Liver (tissue), 8 donors: ENCODE measurements at regions not wholly inside any gene's neighbourhood (a gene's known extent, or its start where the extent isn't known, plus 50 kb on each side); places are given as distances from the start of the nearest gene placed in this dataset.

Experiments
- DNase-seq: peaks from one replicate; pipeline ENCODE4 v3.0.0-alpha.2; 2017; ENCODE audit warnings: low spot score
- H3K27ac ChIP-seq, 2 donors: one replicate each; pipeline ENCODE4 v1.7.0; 2013; ENCODE audit warnings: inconsistent platforms in 2 of 2, low read length in 2 of 2, control low read depth in 1 of 2, low read depth in 1 of 2, mild to moderate bottlenecking in 1 of 2
- H3K27me3 ChIP-seq, 4 donors: one replicate each; pipeline versions ENCODE4 v1.6.1 to v1.7.0; 2013; ENCODE audit warnings: low read length in 3 of 4, inconsistent platforms in 1 of 4, mild to moderate bottlenecking in 1 of 4, moderate library complexity in 1 of 4; ENCODE audit not compliant: control insufficient read depth in 4 of 4, insufficient read depth in 4 of 4
- H3K36me3 ChIP-seq, 4 donors: one replicate each; pipeline versions ENCODE4 v1.6.1 to v1.7.0; 2013; ENCODE audit warnings: low read length in 3 of 4, mild to moderate bottlenecking in 3 of 4, low read depth in 1 of 4, moderate library complexity in 1 of 4; ENCODE audit not compliant: control insufficient read depth in 4 of 4, insufficient read depth in 3 of 4
- H3K4me1 ChIP-seq, 4 donors: one replicate each; pipeline versions ENCODE4 v1.6.1 to v1.7.0; 2013; ENCODE audit warnings: low read length in 3 of 4, mild to moderate bottlenecking in 3 of 4, moderate library complexity in 1 of 4; ENCODE audit not compliant: control insufficient read depth in 4 of 4, insufficient read depth in 4 of 4
- H3K4me3 ChIP-seq, 3 donors: one replicate each; pipeline versions ENCODE4 v1.6.1 to v1.7.0; 2013; ENCODE audit warnings: low read length in 3 of 3, control low read depth in 1 of 3, low read depth in 1 of 3, mild to moderate bottlenecking in 1 of 3
- H3K9ac ChIP-seq, 2 donors: one replicate each; pipeline ENCODE4 v1.7.0; 2013; ENCODE audit warnings: low read length in 2 of 2, mild to moderate bottlenecking in 2 of 2, moderate library complexity in 2 of 2, control low read depth in 1 of 2, low read depth in 1 of 2
- H3K9me3 ChIP-seq, 4 donors: one replicate each; pipeline versions ENCODE4 v1.6.1 to v1.7.0; 2013; ENCODE audit warnings: low read length in 3 of 4; ENCODE audit not compliant: control insufficient read depth in 4 of 4
- EGR1 ChIP-seq, 2 donors: IDR thresholded peaks; 2 replicates each; pipeline ENCODE4 v1.6.1; 2016 to 2018; ENCODE audit warnings: antibody characterized with exemption in 2 of 2, low read depth in 2 of 2
- FOXA1 ChIP-seq: IDR thresholded peaks from 2 replicates; pipeline ENCODE4 v1.6.1; 2016; ENCODE audit warnings: antibody characterized with exemption
- FOXA2 ChIP-seq: IDR thresholded peaks from 2 replicates; pipeline ENCODE4 v1.6.1; 2016; ENCODE audit warnings: antibody characterized with exemption
- GABPA ChIP-seq, 2 donors: IDR thresholded peaks in 1 of 2; conservative IDR thresholded peaks in 1 of 2; 2 replicates each; pipeline ENCODE4 v1.6.1; 2016; ENCODE audit warnings: antibody characterized with exemption in 2 of 2, mild to moderate bottlenecking in 1 of 2, moderate library complexity in 1 of 2
- HNF4A ChIP-seq, 2 donors: conservative IDR thresholded peaks; 2 replicates each; pipeline ENCODE4 v1.6.1; 2016; ENCODE audit warnings: antibody characterized with exemption in 2 of 2, mild to moderate bottlenecking in 2 of 2
- HNF4G ChIP-seq: IDR thresholded peaks from 2 replicates; pipeline ENCODE4 v1.6.1; 2016; ENCODE audit warnings: antibody characterized with exemption
- JUND ChIP-seq, 2 donors: IDR thresholded peaks; 2 replicates each; pipeline ENCODE4 v1.6.1; 2016; ENCODE audit warnings: antibody characterized with exemption in 2 of 2
- NR2F2 ChIP-seq: IDR thresholded peaks from 2 replicates; pipeline ENCODE4 v1.6.1; 2016; ENCODE audit warnings: antibody characterized with exemption
- RAD21 ChIP-seq, 2 donors: IDR thresholded peaks; 2 replicates each; pipeline ENCODE4 v1.6.1; 2016; ENCODE audit warnings: antibody characterized with exemption in 2 of 2, mild to moderate bottlenecking in 2 of 2
- RXRA ChIP-seq, 2 donors: IDR thresholded peaks; 2 replicates each; pipeline ENCODE4 v1.6.1; 2017 to 2018; ENCODE audit warnings: antibody characterized with exemption in 2 of 2, mild to moderate bottlenecking in 1 of 2
- SP1 ChIP-seq: IDR thresholded peaks from 2 replicates; pipeline ENCODE4 v1.6.1; 2018; ENCODE audit warnings: antibody characterized with exemption, mild to moderate bottlenecking
- TAF1 ChIP-seq: conservative IDR thresholded peaks from 2 replicates; pipeline ENCODE4 v1.6.1; 2016; ENCODE audit warnings: antibody characterized with exemption, mild to moderate bottlenecking
- YY1 ChIP-seq: IDR thresholded peaks from 2 replicates; pipeline ENCODE4 v1.6.1; 2016; ENCODE audit warnings: antibody characterized with exemption, mild to moderate bottlenecking
- WGBS: extraction: QIAGEN DNeasy Blood & Tissue Kit; methylation state at CpG from one replicate; pipeline ENCODE4 v1.1.7; 2013; 5-methylcytosine and 5-hydroxymethylcytosine counted together
- TF ChIP-seq, protein P1 (sequence below): IDR thresholded peaks from 2 replicates; pipeline ENCODE4 v1.6.1; 2016; ENCODE audit warnings: antibody characterized with exemption, mild to moderate bottlenecking
- TF ChIP-seq, protein P2 (sequence below): fragments of 150-350 bp; IDR thresholded peaks from 2 replicates; pipeline ENCODE4 v1.5.1; 2017; ENCODE audit warnings: improper control_type of control experiment, low read depth, low read length; ENCODE audit not compliant: missing input control
- TF ChIP-seq, protein P3 (sequence below): IDR thresholded peaks from 2 replicates; pipeline ENCODE4 v1.6.1; 2016; ENCODE audit warnings: antibody characterized with exemption
- TF ChIP-seq, protein P4 (sequence below): IDR thresholded peaks from 2 replicates; pipeline ENCODE4 v1.6.1; 2016; ENCODE audit warnings: antibody characterized with exemption
- TF ChIP-seq, protein P5 (sequence below): IDR thresholded peaks from 2 replicates; pipeline ENCODE4 v1.6.1; 2016; ENCODE audit warnings: antibody characterized with exemption
- donor health status: healthy.
- donor health status: healthy.
- donor health status: healthy.
- donor health status: healthy.
- donor health status: healthy.

DNA sequence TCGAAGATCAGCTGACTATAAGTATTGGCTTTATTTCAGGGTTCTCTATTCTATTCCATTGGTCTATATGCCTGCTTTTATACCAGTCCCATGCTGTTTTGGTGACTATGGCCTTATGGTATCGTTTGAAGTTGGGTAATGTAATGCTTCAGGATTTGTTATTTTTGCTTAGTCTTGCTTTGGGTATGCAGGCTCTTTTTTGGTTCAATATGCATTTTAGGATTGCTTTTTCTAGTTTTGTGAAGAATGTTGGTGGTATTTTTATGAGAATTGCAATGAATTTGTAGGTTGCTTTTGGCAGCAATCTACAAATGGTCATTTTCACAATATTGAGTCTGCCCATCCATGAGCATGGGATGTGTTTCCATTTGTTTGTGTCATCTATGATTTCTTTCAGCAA is 951.9 kb upstream of the SLITRK1 start:
- Histone ChIP-seq H3K4me1 (no peaks in the 10 kb centered on the region), H3K9me3 (peaks cover 0 to 2% (median 0%) of the 10 kb centered on the region in 4 donors), H3K36me3 (no peaks in the 10 kb centered on the region), H3K4me3 (no peak overlapping the region), H3K27me3 (no peaks in the 10 kb centered on the region), H3K9ac (no peak overlapping the region), H3K27ac (no peak overlapping the region)
- no peak for DNase-seq
- WGBS: 66% methylated on average over 2 of the region's 2 CpGs
- TF ChIP-seq EGR1 (IDR thresholded peaks at IDR 0.05; ENCODE audit: low read depth in 2 of 2): no peak
- TF ChIP-seq, protein P1, sequence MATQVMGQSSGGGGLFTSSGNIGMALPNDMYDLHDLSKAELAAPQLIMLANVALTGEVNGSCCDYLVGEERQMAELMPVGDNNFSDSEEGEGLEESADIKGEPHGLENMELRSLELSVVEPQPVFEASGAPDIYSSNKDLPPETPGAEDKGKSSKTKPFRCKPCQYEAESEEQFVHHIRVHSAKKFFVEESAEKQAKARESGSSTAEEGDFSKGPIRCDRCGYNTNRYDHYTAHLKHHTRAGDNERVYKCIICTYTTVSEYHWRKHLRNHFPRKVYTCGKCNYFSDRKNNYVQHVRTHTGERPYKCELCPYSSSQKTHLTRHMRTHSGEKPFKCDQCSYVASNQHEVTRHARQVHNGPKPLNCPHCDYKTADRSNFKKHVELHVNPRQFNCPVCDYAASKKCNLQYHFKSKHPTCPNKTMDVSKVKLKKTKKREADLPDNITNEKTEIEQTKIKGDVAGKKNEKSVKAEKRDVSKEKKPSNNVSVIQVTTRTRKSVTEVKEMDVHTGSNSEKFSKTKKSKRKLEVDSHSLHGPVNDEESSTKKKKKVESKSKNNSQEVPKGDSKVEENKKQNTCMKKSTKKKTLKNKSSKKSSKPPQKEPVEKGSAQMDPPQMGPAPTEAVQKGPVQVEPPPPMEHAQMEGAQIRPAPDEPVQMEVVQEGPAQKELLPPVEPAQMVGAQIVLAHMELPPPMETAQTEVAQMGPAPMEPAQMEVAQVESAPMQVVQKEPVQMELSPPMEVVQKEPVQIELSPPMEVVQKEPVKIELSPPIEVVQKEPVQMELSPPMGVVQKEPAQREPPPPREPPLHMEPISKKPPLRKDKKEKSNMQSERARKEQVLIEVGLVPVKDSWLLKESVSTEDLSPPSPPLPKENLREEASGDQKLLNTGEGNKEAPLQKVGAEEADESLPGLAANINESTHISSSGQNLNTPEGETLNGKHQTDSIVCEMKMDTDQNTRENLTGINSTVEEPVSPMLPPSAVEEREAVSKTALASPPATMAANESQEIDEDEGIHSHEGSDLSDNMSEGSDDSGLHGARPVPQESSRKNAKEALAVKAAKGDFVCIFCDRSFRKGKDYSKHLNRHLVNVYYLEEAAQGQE: no peak

DNA sequence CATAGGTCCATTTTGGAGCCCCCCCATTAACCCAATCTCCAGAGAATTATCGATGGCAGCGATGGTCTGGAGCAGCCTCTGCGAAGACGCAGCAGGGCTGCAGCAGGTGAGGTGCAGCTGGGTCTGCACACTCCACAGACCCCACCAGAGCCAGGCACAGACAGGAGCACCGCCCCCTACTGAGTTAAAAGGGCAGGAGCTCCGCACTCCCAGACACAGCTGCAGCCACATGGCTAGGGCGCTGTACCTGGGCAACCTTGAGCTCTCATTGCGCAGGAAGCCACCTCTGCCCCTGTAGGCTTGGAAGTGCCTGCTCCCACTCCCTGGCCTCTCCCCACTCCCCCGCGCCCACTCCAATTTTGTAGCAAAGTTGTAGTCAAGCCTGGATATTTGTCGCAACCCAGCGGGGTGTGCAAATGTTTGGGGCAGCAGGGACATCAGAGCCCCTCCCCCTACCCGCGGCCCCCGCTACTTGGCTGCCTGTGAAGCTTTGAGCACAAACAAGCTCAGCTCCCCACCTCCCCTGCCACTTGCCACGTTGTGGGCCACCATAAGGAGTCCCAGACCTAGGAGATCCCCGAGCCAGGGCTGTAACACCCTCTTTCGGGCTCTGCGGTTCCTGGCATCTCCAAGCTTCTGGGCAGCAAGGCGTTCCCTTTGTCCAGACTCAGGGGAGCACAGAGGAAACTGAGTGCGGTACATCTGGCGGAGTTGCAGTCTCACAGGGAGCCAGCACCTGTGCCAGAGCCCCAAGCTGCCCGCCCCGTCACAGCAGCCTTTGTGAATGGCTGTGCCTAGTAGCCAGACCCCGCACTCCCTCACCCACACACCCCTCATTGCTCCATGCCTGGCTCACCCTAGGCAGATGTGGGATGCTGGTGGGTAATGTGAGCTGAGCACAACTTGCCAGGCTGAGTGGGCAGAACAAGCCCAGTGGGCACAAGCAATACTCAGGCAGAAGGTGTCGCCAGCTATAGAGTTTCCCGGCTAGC is 949.7 kb upstream of the SLITRK1 start:
- DNase-seq: no peak
- H3K4me1 ChIP-seq: no peaks in the 10 kb centered on the region
- H3K9me3 ChIP-seq: peaks cover 0 to 2% (median 0%) of the 10 kb centered on the region in 4 donors
- H3K36me3 ChIP-seq: no peaks in the 10 kb centered on the region
- WGBS: 81% methylated on average over 27 of the region's 27 CpGs
- H3K4me3 ChIP-seq: no peak overlapping the region
- H3K27me3 ChIP-seq: no peaks in the 10 kb centered on the region
- no peak overlapping the region for H3K9ac ChIP-seq
- TF ChIP-seq SP1 (no peak), RAD21 (IDR thresholded peaks at IDR 0.05) (no peak), YY1 (no peak), EGR1 (IDR thresholded peaks at IDR 0.05; ENCODE audit: low read depth in 2 of 2) (no peak), TAF1 (no peak), HNF4A (conservative IDR thresholded peaks at IDR 0.05) (no peak), HNF4G (no peak), JUND (IDR thresholded peaks at IDR 0.05) (no peak), GABPA (IDR thresholded peaks at IDR 0.05 in 1 of 2, conservative IDR thresholded peaks at IDR 0.05 in 1 of 2) (no peak), FOXA2 (no peak), RXRA (IDR thresholded peaks at IDR 0.05) (no peak), FOXA1 (no peak), NR2F2 (no peak)
- TF ChIP-seq, protein P2, sequence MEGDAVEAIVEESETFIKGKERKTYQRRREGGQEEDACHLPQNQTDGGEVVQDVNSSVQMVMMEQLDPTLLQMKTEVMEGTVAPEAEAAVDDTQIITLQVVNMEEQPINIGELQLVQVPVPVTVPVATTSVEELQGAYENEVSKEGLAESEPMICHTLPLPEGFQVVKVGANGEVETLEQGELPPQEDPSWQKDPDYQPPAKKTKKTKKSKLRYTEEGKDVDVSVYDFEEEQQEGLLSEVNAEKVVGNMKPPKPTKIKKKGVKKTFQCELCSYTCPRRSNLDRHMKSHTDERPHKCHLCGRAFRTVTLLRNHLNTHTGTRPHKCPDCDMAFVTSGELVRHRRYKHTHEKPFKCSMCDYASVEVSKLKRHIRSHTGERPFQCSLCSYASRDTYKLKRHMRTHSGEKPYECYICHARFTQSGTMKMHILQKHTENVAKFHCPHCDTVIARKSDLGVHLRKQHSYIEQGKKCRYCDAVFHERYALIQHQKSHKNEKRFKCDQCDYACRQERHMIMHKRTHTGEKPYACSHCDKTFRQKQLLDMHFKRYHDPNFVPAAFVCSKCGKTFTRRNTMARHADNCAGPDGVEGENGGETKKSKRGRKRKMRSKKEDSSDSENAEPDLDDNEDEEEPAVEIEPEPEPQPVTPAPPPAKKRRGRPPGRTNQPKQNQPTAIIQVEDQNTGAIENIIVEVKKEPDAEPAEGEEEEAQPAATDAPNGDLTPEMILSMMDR: no peak
- TF ChIP-seq, protein P1: no peak
- TF ChIP-seq, protein P3, sequence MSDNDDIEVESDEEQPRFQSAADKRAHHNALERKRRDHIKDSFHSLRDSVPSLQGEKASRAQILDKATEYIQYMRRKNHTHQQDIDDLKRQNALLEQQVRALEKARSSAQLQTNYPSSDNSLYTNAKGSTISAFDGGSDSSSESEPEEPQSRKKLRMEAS: no peak
- TF ChIP-seq, protein P4, sequence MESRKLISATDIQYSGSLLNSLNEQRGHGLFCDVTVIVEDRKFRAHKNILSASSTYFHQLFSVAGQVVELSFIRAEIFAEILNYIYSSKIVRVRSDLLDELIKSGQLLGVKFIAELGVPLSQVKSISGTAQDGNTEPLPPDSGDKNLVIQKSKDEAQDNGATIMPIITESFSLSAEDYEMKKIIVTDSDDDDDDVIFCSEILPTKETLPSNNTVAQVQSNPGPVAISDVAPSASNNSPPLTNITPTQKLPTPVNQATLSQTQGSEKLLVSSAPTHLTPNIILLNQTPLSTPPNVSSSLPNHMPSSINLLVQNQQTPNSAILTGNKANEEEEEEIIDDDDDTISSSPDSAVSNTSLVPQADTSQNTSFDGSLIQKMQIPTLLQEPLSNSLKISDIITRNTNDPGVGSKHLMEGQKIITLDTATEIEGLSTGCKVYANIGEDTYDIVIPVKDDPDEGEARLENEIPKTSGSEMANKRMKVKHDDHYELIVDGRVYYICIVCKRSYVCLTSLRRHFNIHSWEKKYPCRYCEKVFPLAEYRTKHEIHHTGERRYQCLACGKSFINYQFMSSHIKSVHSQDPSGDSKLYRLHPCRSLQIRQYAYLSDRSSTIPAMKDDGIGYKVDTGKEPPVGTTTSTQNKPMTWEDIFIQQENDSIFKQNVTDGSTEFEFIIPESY: no peak
- TF ChIP-seq, protein P5, sequence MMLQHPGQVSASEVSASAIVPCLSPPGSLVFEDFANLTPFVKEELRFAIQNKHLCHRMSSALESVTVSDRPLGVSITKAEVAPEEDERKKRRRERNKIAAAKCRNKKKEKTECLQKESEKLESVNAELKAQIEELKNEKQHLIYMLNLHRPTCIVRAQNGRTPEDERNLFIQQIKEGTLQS: no peak
- H3K27ac ChIP-seq: no peak overlapping the region
